Trophoblast cell (in vitro differentiated cells and primary cell): ENCODE measurements at regions not wholly inside any gene's neighbourhood (a gene's known extent, or its start where the extent isn't known, plus 50 kb on each side); places are given as distances from the start of the nearest gene placed in this dataset.

Experiments
- DNase-seq, 2 donors: peaks; one replicate each; pipeline ENCODE4 v3.0.0-alpha.2; 2016
- H2AFZ ChIP-seq: 2 replicates; pipeline ENCODE4 v1.6.1; 2013; ENCODE audit warnings: low read length, moderate library complexity, mild to moderate bottlenecking; ENCODE audit not compliant: insufficient read depth, poor library complexity
- H2AK5ac ChIP-seq: 2 replicates; pipeline ENCODE4 v1.6.1; 2013; ENCODE audit warnings: mild to moderate bottlenecking, low read length
- H2BK120ac ChIP-seq: 2 replicates; pipeline ENCODE4 v1.6.1; 2013; ENCODE audit warnings: low read length, mild to moderate bottlenecking, moderate library complexity; ENCODE audit not compliant: insufficient read depth, poor library complexity
- H2BK12ac ChIP-seq: 2 replicates; pipeline ENCODE4 v1.6.1; 2013; ENCODE audit warnings: mild to moderate bottlenecking, low read length, moderate library complexity
- H2BK5ac ChIP-seq: 2 replicates; pipeline ENCODE4 v1.6.1; 2013; ENCODE audit warnings: low read length, low read depth, moderate library complexity, mild to moderate bottlenecking; ENCODE audit not compliant: poor library complexity
- H3K14ac ChIP-seq: 2 replicates; pipeline ENCODE4 v1.6.1; 2013; ENCODE audit warnings: mild to moderate bottlenecking, low read length
- H3K18ac ChIP-seq: 2 replicates; pipeline ENCODE4 v1.6.1; 2013; ENCODE audit warnings: mild to moderate bottlenecking, low read length
- H3K23ac ChIP-seq: 2 replicates; pipeline ENCODE4 v1.6.1; 2013; ENCODE audit warnings: low read length
- H3K27ac ChIP-seq: 2 replicates; pipeline ENCODE4 v1.5.1; 2013; ENCODE audit warnings: low read depth, mild to moderate bottlenecking, inconsistent platforms, low read length, moderate library complexity
- H3K27me3 ChIP-seq: 2 replicates; pipeline ENCODE4 v1.6.1; 2013; ENCODE audit warnings: inconsistent platforms, mild to moderate bottlenecking, low read length, moderate library complexity; ENCODE audit not compliant: insufficient read depth
- H3K36me3 ChIP-seq, 2 experiments: 1 replicate in 1 of 2; 2 replicates in 1 of 2; pipeline ENCODE4 v1.6.1; 2013; ENCODE audit warnings: low read length in 2 of 2, mild to moderate bottlenecking in 2 of 2, moderate library complexity in 1 of 2; ENCODE audit not compliant: insufficient read depth in 2 of 2, control insufficient read depth in 1 of 2
- H3K4ac ChIP-seq: 2 replicates; pipeline ENCODE4 v1.6.1; 2013; ENCODE audit warnings: low read depth, mild to moderate bottlenecking, low read length, moderate library complexity
- H3K4me1 ChIP-seq, 2 experiments: 1 replicate in 1 of 2; 2 replicates in 1 of 2; pipeline ENCODE4 v1.6.1; 2013; ENCODE audit warnings: low read length in 2 of 2, mild to moderate bottlenecking in 2 of 2, moderate library complexity in 1 of 2; ENCODE audit not compliant: insufficient read depth in 2 of 2, control insufficient read depth in 1 of 2
- H3K4me2 ChIP-seq: 2 replicates; pipeline ENCODE4 v1.6.1; 2013; ENCODE audit warnings: inconsistent platforms, mild to moderate bottlenecking, low read length, moderate library complexity
- H3K4me3 ChIP-seq: 2 replicates; pipeline ENCODE4 v1.5.1; 2013; ENCODE audit warnings: mild to moderate bottlenecking, low read depth, low read length, inconsistent platforms
- H3K79me1 ChIP-seq: one replicate; pipeline ENCODE4 v1.6.1; 2013; ENCODE audit warnings: low read length
- H3K79me2 ChIP-seq: 2 replicates; pipeline ENCODE4 v1.6.1; 2013; ENCODE audit warnings: low read length, mild to moderate bottlenecking; ENCODE audit not compliant: control insufficient read depth, insufficient read depth, poor library complexity
- H3K9ac ChIP-seq: 2 replicates; pipeline ENCODE4 v1.6.1; 2013; ENCODE audit warnings: mild to moderate bottlenecking, low read length
- H3K9me3 ChIP-seq: 2 replicates; pipeline ENCODE4 v1.6.1; 2013; ENCODE audit warnings: low read depth, mild to moderate bottlenecking, control low read depth, inconsistent platforms, low read length; ENCODE audit not compliant: insufficient read depth
- H4K12ac ChIP-seq: 2 replicates; pipeline ENCODE4 v1.6.1; 2013; ENCODE audit warnings: low read depth, mild to moderate bottlenecking, low read length, moderate library complexity
- H4K8ac ChIP-seq: 2 replicates; pipeline ENCODE4 v1.6.1; 2013; ENCODE audit warnings: low read depth, mild to moderate bottlenecking, low read length, moderate library complexity
- H4K91ac ChIP-seq: one replicate; pipeline ENCODE4 v1.6.1; 2013; ENCODE audit warnings: low read depth, mild to moderate bottlenecking, low read length, moderate library complexity
- WGBS: extraction: QIAGEN DNeasy Blood & Tissue Kit; methylation state at CpG from one replicate; pipeline ENCODE4 v1.1.7; 2013; ENCODE audit warnings: missing lambda C conversion rate; ENCODE audit not compliant: insufficient read length, insufficient coverage; ENCODE audit errors: extremely low coverage; 5-methylcytosine and 5-hydroxymethylcytosine counted together

- H3K4me2 ChIP-seq = no peak overlapping the region
- H4K8ac ChIP-seq = no peak overlapping the region
- WGBS = no CpG with 5 or more reads among the region's 2 CpGs
- no peak overlapping the region for H3K18ac ChIP-seq
- H4K12ac ChIP-seq = no peak overlapping the region
- no peaks in the 10 kb centered on the region for H3K79me1 ChIP-seq
- H2BK12ac ChIP-seq = no peak overlapping the region
- H3K27me3 ChIP-seq = no peaks in the 10 kb centered on the region
- no peak overlapping the region for H3K14ac ChIP-seq
- H3K4me1 ChIP-seq = no peaks in the 10 kb centered on the region
- no peak overlapping the region for H3K4me3 ChIP-seq
- no peak overlapping the region for H2BK120ac ChIP-seq
- H4K91ac ChIP-seq = no peak overlapping the region
- H3K27ac ChIP-seq = no peak overlapping the region
- no peak for DNase-seq
- no peaks in the 10 kb centered on the region for H3K36me3 ChIP-seq
- no peak overlapping the region for H2AFZ ChIP-seq
- H3K4ac ChIP-seq = no peak overlapping the region
- H2BK5ac ChIP-seq = no peak overlapping the region
- no peak overlapping the region for H3K9ac ChIP-seq
- H2AK5ac ChIP-seq = no peak overlapping the region
- H3K23ac ChIP-seq = no peak overlapping the region
- H3K9me3 ChIP-seq = no peaks in the 10 kb centered on the region
- no peaks in the 10 kb centered on the region for H3K79me2 ChIP-seq
These were observed 98.0 kb upstream of the SORBS2 start for GRCh38 chr4:185909972-185910371.

GRCh38 chr4:185911556-185912064 lies 99.6 kb upstream of the SORBS2 start:
- Histone ChIP-seq H3K36me3 (no peaks in the 10 kb centered on the region), H3K14ac (no peak overlapping the region), H2AK5ac (no peak overlapping the region), H2BK12ac (peak overlapping the region; percentile 64), H2AFZ (no peak overlapping the region), H2BK120ac (no peak overlapping the region), H3K9ac (no peak overlapping the region), H3K4me3 (no peak overlapping the region), H4K8ac (no peak overlapping the region), H3K79me1 (peaks cover 3% of the 10 kb centered on the region), H4K91ac (no peak overlapping the region), H3K79me2 (no peaks in the 10 kb centered on the region), H3K4me2 (no peak overlapping the region), H3K23ac (no peak overlapping the region), H3K4me1 (no peaks in the 10 kb centered on the region), H4K12ac (no peak overlapping the region), H3K27ac (no peak overlapping the region), H2BK5ac (no peak overlapping the region), H3K9me3 (no peaks in the 10 kb centered on the region), H3K18ac (no peak overlapping the region), H3K27me3 (no peaks in the 10 kb centered on the region), H3K4ac (no peak overlapping the region)
- no peak for DNase-seq
- no CpG with 5 or more reads among the region's 4 CpGs for WGBS

- H4K8ac ChIP-seq = no peak overlapping the region
- no peak overlapping the region for H3K18ac ChIP-seq
- no peak overlapping the region for H3K9ac ChIP-seq
- H3K27me3 ChIP-seq = no peaks in the 10 kb centered on the region
- no peak overlapping the region for H3K4me3 ChIP-seq
- H3K36me3 ChIP-seq = no peaks in the 10 kb centered on the region
- WGBS = no CpG with 5 or more reads among the region's 4 CpGs
- no peaks in the 10 kb centered on the region for H3K79me2 ChIP-seq
- no peak overlapping the region for H2BK120ac ChIP-seq
- H3K79me1 ChIP-seq = peaks cover 3% of the 10 kb centered on the region
- no peaks in the 10 kb centered on the region for H3K4me1 ChIP-seq
- H3K4me2 ChIP-seq = no peak overlapping the region
- H2BK12ac ChIP-seq = no peak overlapping the region
- no peak for DNase-seq
- H2AK5ac ChIP-seq = no peak overlapping the region
- no peak overlapping the region for H3K23ac ChIP-seq
- H2BK5ac ChIP-seq = no peak overlapping the region
- H3K9me3 ChIP-seq = no peaks in the 10 kb centered on the region
- H3K4ac ChIP-seq = no peak overlapping the region
- no peak overlapping the region for H2AFZ ChIP-seq
- no peak overlapping the region for H4K12ac ChIP-seq
- H3K14ac ChIP-seq = no peak overlapping the region
- H4K91ac ChIP-seq = no peak overlapping the region
- no peak overlapping the region for H3K27ac ChIP-seq
These were observed 100.8 kb upstream of the SORBS2 start for GRCh38 chr4:185912779-185913178.

GRCh38 chr4:185914583-185915199 lies 102.7 kb upstream of the SORBS2 start:
- Histone ChIP-seq H2BK5ac (no peak overlapping the region), H4K91ac (no peak overlapping the region), H3K14ac (no peak overlapping the region), H3K4ac (no peak overlapping the region), H3K4me1 (no peaks in the 10 kb centered on the region), H3K18ac (no peak overlapping the region), H4K8ac (no peak overlapping the region), H3K27ac (peak overlapping the region; percentile 27), H2BK12ac (no peak overlapping the region), H2BK120ac (no peak overlapping the region), H3K79me2 (no peaks in the 10 kb centered on the region), H3K4me2 (no peak overlapping the region), H3K4me3 (no peak overlapping the region), H3K36me3 (no peaks in the 10 kb centered on the region), H3K27me3 (no peaks in the 10 kb centered on the region), H2AK5ac (no peak overlapping the region), H3K79me1 (peaks cover 5% of the 10 kb centered on the region), H2AFZ (no peak overlapping the region), H4K12ac (no peak overlapping the region), H3K23ac (no peak overlapping the region), H3K9me3 (no peaks in the 10 kb centered on the region), H3K9ac (no peak overlapping the region)
- DNase-seq = no peak
- no CpG with 5 or more reads among the region's 11 CpGs for WGBS
